ENCODE measurements at regions not wholly inside any gene's neighbourhood (a gene's known extent, or its start where the extent isn't known, plus 50 kb on each side); places are given as distances from the start of the nearest gene placed in this dataset.

DNA sequence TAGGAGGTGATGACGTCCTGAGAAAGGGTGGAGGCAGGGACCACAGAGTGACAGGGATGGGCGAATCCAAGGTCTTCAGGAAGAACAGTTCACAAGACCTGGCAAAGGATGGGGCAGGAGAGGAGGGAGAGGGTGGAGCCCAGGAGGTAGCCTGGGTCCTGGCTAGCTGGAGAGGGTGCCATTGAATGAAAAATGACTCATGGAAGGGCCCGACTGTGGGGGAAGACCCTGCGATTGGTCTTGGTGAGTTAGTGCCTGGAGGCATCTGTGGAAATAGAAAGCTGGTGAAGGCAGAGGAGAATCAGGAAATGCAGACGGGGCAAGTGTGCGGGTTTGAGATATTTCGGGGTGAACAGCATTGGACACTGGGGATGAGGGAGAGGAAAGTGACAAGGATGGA is 60.3 kb upstream of the SLC45A1 start:
- Histone ChIP-seq H3K27ac (no peak overlapping the region), H3K27me3 (no peaks in the 10 kb centered on the region), H3K4me1 (peaks cover 0 to 20% (median 2%) of the 10 kb centered on the region in 4 donors), H3K9me3 (no peaks in the 10 kb centered on the region), H3K4me3 (no peak overlapping the region), H3K36me3 (no peaks in the 10 kb centered on the region)
- no peak for DNase-seq (ENCODE audit: low spot score in 2 of 2)
- 82 to 86% methylated on average over 7 of the region's 7 CpGs for WGBS, 2 donors
- TF ChIP-seq, protein P1, sequence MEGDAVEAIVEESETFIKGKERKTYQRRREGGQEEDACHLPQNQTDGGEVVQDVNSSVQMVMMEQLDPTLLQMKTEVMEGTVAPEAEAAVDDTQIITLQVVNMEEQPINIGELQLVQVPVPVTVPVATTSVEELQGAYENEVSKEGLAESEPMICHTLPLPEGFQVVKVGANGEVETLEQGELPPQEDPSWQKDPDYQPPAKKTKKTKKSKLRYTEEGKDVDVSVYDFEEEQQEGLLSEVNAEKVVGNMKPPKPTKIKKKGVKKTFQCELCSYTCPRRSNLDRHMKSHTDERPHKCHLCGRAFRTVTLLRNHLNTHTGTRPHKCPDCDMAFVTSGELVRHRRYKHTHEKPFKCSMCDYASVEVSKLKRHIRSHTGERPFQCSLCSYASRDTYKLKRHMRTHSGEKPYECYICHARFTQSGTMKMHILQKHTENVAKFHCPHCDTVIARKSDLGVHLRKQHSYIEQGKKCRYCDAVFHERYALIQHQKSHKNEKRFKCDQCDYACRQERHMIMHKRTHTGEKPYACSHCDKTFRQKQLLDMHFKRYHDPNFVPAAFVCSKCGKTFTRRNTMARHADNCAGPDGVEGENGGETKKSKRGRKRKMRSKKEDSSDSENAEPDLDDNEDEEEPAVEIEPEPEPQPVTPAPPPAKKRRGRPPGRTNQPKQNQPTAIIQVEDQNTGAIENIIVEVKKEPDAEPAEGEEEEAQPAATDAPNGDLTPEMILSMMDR (IDR thresholded peaks at IDR 0.05), result no peak
- no peak for TF ChIP-seq EP300 (IDR thresholded peaks at IDR 0.05)

DNA sequence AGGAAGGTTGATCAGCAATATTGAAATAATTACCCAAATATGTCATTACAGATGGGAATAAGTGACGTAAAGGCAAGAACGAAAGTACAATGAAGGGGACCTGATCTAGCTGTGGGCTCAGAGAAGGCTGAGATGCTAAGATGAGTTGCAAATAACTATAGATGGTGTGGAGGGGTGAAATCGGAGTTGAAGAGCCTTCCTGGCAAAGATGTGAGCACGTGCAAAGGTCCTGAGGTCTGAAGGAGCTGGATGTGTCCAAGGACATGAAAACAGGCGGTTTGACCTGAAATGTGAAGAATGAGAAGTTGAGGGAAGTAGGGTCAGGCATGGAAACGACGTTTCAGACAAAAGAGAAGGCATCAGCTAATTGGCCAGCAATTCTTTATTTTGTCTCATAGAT is 61.6 kb upstream of the SLC45A1 start:
- 89 to 91% methylated on average over 7 of the region's 7 CpGs for WGBS, 2 donors
- Histone ChIP-seq H3K4me3 (no peak overlapping the region), H3K9me3 (no peaks in the 10 kb centered on the region), H3K36me3 (no peaks in the 10 kb centered on the region), H3K27ac (no peak overlapping the region), H3K27me3 (no peaks in the 10 kb centered on the region), H3K4me1 (peaks cover 0 to 20% (median 2%) of the 10 kb centered on the region in 4 donors)
- no peak for DNase-seq (ENCODE audit: low spot score in 2 of 2)
- TF ChIP-seq POLR2A (IDR thresholded peaks at IDR 0.05), result no peak
- TF ChIP-seq, protein P1 (IDR thresholded peaks at IDR 0.05), result no peak
- no peak for TF ChIP-seq EP300 (IDR thresholded peaks at IDR 0.05)

DNA sequence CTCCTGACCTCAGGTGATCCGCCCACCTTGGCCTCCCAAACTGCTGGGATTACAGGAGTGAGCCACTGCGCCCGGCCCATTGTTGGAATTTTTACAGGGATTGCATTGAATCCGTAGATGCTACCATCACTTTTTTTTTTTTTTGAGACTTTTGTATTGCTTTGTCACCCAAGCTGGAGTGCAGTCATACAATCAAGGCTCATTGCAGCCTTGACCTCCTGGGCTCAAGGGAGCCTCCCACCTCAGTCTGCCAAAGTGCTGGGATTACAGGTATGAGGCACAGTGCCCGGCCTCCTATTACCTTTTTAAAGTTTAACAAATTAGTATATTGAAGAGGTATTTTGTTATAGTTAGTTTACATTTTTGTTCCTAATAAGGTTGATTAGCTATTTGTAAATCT is 62.2 kb upstream of the SLC45A1 start:
- Histone ChIP-seq H3K27ac (no peak overlapping the region), H3K27me3 (no peaks in the 10 kb centered on the region), H3K36me3 (no peaks in the 10 kb centered on the region), H3K9me3 (no peaks in the 10 kb centered on the region), H3K4me1 (peaks cover 0 to 20% (median 2%) of the 10 kb centered on the region in 4 donors), H3K4me3 (no peak overlapping the region)
- WGBS, 2 donors, result 95 to 96% methylated on average over 5 of the region's 5 CpGs
- DNase-seq (ENCODE audit: low spot score in 2 of 2), result no peak
- TF ChIP-seq POLR2A (IDR thresholded peaks at IDR 0.05), result no peak
- no peak for TF ChIP-seq EP300 (IDR thresholded peaks at IDR 0.05)
- TF ChIP-seq, protein P1 (IDR thresholded peaks at IDR 0.05), result no peak

DNA sequence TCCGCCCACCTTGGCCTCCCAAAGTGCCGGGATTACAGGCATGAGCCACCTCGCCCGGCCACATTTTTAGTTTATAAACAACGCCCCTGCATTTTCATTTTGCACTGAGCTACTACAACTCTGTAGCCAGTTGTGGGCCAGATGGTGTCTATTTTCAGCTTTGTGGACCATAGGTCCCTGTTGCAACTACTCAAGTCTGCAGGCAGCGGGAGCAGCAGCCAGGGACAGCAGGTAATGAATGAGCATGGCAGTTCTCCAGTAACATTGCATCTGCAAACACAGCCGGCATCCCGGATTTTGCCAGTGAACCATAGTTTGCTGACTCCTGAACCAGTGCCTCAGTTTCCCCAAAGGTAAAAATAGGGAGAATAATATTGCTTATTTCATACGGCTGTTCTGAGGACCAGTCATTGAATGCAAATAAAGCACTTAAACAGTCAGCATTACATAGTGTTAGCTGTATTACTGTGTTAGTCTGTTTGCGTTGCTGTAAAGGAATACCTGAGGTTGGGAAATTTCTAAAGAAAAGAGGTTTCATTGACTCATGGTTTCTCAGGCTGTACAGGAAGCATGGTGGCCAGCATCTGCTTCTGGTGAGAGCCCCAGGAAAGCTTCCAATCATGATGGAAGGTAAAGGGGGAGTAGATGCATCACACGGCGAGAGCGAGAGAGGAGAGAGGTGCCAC is 65.5 kb upstream of the SLC45A1 start:
- no peaks in the 10 kb centered on the region for H3K4me1 ChIP-seq
- no peaks in the 10 kb centered on the region for H3K36me3 ChIP-seq
- no peak overlapping the region for H3K27ac ChIP-seq
- 81 to 87% methylated on average over 13 of the region's 13 CpGs for WGBS, 2 donors
- H3K27me3 ChIP-seq, result no peaks in the 10 kb centered on the region
- no peak for DNase-seq (ENCODE audit: low spot score in 2 of 2)
- TF ChIP-seq, protein P1 (IDR thresholded peaks at IDR 0.05), result no peak
- TF ChIP-seq POLR2A (IDR thresholded peaks at IDR 0.05) (no peak), EP300 (IDR thresholded peaks at IDR 0.05) (no peak)
- no peak overlapping the region for H3K4me3 ChIP-seq
- H3K9me3 ChIP-seq, result no peaks in the 10 kb centered on the region

DNA sequence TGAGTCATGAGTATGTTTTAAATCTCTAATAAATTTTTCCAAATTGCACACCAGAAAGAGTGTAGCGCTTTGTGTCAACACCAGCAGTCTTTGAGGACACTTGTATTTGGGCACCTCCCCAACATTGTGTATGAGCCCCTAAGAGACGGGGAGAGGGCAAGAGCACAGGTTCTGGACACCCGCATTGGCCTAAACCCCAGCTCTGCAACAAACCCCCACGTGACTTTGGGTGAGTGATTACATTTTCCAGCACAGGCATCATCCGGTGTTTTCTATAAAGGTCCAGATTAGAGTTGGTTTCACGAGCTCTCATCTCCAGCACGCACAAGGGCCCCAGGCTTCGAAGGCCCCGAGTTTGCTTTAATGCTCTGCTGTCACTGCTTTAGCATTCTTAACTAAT is 66.3 kb upstream of the SLC45A1 start:
- Histone ChIP-seq H3K4me3 (no peak overlapping the region), H3K27me3 (no peaks in the 10 kb centered on the region), H3K9me3 (no peaks in the 10 kb centered on the region), H3K27ac (no peak overlapping the region), H3K36me3 (no peaks in the 10 kb centered on the region), H3K4me1 (no peaks in the 10 kb centered on the region)
- DNase-seq (ENCODE audit: low spot score in 2 of 2), result no peak
- TF ChIP-seq, protein P1 (IDR thresholded peaks at IDR 0.05), result no peak
- TF ChIP-seq EP300 (IDR thresholded peaks at IDR 0.05) (no peak), POLR2A (IDR thresholded peaks at IDR 0.05) (no peak)
- WGBS, 2 donors, result 89 to 91% methylated on average over 9 of the region's 9 CpGs

Data from tibial nerve (tissue), 4 donors.